GM21619 (cell line): ENCODE measurements at regions not wholly inside any gene's neighbourhood (a gene's known extent, or its start where the extent isn't known, plus 50 kb on each side); places are given as distances from the start of the nearest gene placed in this dataset.

Source experiments
- ATAC-seq: cut with Tn5 transposase; IDR thresholded peaks from one replicate; pipeline ENCODE4 v1.9.1; 2021; ENCODE audit not compliant: unreplicated experiment

DNA sequence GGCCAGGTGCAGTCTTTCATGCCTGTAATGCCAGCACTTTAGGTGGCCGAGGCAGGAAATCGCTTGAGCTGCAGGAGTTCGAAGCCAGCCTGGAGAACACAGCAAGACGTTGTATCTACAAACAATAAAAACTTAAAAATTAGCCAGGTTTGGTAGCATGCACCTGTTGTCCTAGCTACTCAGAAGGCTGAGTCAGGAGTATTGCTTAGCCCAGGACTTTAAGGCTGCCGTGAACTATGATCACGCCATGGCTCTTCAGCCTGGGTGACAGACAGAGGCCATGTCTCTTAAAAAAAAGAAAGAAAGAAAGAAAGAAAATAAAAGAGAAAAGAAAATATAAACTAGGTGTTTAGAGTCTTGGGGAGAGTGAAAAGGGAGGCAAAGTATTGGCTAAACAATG, 96.4 kb upstream of the PDE5A start:
- no peak for ATAC-seq

DNA sequence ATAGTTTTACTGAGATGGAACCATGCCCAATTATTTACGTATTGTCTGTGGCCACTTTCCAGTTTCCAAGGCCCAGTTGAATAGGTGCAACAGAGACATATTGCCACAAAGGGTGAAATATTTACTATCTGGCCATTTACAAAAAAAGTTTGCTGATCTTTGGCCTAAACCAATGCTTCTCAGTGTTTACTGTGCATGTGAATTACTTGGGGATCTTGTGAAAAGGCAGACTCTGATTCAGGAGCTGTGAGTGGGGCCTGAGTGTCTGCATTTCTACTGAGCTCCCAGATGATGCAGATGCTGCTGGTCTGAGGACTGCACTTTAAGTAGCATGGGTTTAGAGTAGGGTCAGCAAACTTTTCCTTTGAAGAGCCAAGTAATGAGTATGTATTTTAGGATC, 94.1 kb upstream of the PDE5A start:
- no peak for ATAC-seq

DNA sequence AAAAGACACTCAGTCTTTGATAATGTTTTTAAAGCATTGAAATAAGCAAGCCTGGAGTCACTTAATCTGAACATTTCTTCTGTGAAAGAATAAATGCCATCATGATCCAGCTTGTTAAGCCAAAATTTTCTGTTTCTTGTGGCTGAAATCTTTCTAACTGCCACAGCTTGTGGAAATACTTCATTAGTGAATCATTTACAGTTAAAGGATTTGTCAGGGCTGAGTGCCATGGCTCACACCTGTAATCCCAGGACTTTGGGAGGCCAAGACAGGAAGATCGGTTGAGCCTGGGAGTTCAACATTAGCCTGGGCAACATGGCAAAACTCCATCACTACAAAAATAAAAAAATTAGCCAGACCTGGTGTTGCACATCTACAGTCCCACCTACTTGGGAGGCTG, 93.3 kb upstream of the PDE5A start:
- ATAC-seq = no peak

DNA sequence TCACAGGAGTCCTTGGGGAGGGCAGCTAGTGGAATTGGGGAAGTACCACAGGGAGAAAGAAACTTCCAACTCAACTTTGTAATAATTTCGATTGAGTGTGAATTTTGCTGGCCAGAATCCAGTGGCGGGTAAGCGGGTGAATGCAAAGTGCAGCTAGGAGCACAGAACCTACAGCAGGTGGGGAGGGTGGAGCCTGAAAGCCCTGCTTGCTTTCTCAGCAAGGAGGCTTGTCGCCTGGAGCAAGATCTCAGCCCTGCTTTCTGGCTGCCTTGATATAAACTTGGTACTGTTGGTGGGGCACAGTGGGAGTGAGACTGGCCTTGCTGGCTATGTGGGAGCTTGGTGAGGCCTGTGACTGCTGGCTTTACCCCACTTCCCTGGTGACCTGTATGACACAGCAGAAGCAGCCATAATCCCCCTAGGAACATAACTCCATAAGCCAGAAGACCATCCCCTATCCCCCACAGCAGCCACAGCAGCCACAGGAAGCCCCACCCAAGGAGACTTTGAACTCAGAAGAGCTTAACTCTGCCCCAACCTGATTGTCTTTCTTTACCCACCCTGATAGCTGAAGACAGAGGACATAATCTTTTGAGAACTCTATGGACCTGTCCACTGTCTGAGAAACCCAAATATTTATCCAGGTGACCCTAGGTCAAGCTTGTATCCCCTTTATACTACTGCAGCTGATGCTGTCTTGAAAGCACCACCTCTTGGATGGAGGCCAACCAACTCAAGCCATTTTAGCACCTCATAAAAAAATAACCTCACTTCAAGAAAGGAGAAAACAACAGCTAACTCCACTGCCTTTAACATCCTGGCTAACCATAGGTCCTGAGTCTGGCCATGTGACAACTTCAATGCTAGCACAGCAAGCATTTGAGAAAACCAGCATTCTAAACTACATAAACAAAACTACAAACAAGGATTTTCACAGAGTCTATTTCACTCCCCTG, 87.2 kb upstream of the PDE5A start:
- ATAC-seq = no peak

DNA sequence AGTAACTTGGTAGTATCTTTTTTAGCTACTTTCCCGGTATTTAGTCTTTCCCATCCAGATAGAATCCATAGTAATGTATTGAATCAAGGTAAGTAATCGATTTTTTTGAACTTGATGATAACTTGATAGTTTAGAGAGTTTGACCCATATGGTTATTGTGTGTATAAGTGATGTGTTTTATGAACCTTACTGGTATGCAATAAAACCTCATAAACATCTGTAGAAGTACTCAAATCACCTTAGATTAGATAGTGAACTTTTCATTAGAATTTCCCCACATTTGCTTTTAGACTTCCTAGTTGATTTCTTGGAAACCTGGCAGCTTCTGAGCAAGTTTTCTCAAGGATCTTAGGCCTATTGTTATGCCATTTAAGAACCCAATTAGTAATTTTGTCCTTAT, 80.8 kb upstream of the PDE5A start:
- no peak for ATAC-seq

DNA sequence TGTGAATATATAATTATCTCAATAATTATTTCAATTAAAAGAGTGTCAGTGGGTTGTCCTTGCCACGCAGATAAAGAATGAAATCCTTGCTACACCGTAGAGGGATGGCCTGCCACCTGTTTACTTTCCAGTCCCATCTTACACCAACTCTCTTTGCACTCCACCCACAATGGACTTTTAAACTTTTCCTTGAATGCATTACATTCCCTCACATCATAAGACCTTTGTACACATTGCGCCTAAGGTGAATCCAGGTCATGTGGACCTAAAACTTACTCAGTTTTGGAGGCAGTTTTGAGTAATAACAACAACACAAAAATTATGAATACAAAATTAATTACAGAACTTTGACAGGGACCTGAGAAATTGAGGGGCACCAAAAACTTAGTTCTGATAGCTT, 78.7 kb upstream of the PDE5A start:
- ATAC-seq = no peak

DNA sequence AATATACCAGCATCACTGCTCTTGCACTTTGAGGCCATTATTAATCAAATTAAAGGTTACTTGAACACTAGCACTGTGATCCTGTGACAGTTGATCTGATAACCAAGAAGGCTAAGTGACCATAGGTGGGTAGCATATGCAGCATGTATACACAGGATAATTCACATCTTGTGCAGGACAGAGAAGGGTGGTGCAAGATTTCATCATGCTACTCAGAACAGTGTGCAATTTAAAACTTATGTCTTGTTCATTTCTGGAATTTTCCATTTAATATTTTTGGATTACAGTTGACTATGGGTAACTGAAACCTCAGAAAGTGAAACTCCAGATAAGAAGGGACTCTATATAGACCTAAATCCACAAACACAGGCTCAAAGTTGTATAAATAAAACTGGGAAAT, 78.2 kb upstream of the PDE5A start:
- no peak for ATAC-seq

DNA sequence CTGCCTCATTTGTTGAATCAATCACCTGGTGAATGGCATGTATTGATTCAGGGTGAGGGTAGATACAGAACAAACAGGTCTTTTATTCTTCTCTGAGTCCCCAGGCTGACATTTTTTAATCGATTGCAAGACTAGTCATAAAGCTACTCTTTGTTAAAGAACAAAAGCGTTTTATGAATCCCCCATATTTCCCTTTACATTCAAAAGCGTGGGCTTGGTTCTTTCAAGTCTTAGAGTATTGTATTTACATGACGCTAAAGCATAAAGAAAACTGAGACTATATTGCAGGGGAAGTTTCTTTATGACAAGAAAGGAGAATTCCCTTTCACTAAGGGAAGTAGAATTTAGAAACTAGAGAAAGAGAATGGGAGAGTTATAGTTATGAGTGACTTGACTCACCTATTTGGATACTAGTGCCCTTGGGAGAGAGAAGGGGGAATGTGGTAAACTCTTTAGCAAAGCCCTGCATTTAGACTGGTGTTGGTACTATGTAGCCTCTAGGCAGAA, 69.3 kb upstream of the PDE5A start:
- peak; percentile 69 for ATAC-seq

DNA sequence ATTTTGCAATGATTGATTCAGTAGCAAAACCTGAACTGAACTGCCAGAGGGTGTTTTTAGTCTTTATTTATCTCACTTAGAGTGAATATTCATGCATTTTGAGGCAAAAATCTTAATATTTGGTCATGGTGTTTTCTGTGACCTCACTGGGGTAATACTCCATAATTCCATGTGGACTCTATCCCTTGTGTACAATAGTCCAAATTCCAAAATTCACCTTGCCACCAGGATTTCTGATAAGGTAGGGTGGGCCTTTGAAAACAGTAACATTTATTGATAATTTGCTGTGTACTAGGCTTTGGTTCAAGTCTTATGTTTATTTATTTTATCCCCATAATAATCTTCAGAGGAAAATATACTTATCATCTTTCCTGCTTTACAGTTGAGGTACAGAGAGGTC, 68.4 kb upstream of the PDE5A start:
- no peak for ATAC-seq

DNA sequence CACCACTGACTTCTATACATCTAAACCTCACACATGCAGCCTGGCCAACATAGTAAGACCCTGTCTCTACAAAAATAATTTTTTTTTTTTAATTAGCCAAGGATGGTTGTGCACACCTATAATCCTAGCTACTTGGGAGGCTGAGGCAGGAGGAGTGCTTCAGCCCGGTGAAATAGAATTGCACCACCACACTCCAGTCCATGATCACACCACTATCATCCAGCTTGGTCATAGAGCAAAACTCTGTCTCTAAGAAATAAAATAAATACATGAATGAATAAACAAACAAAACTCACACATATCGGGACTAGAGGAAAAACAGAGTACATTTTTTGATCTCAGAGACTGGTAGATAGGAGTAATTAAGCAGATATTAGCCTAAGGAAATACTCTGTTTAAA, 66.6 kb upstream of the PDE5A start:
- no peak for ATAC-seq

DNA sequence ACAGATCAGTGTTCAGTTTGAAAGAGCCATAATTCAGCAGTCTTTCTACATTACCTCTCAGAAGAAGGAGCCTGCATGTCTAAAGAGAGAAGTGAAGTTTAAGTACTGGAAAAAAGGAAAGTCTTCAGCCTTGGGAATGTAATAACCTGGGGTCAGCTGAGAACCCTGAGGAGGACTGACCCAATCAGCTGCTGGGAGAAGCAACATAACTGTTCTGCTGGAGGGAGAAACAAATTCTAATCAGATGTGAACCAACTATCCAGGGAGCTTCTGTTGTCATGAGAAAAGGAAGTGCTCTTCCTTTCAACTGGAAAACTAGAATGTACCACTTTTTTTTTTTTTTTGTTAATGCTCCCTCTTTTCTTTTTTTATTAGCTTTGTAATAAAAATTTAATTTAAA, 64.5 kb upstream of the PDE5A start:
- no peak for ATAC-seq

DNA sequence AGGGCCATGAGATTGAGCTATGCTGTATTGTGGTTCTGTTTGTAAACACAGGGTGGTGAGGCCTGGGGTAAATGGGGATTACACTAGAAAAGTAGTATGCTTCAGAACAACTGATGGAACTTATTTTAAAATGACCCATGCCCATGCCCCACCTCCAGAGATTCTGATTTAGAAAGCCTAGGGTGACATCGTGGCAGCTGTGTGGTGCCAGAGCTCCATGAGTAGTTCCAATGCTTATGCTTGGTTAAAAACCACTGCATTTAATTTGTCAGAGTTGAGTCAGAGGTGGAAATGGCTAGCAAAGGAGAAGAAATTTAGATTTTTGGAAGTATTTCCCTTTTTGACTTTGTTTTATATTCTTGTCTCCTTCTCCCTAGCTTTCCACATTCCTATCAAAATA, 63.4 kb upstream of the PDE5A start:
- ATAC-seq = no peak

DNA sequence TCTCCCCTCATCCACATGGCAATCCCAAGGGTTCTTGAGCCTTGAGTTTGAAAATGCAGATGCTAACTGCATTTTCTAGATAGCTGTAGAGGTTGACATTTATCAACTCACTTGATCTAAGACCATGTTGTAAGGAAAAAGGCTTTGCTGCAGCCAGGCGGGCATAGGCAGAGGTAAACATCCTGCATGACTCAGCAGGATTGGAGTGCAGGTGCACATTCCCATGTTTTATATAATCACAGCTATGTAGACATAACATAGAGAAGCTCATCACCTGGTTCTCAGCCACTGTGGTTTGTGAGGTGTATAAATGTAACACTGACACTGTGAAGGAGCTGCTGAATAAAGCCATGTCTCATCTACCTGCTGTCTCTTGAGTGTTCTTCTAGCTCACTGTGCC, 62.3 kb upstream of the PDE5A start:
- no peak for ATAC-seq

DNA sequence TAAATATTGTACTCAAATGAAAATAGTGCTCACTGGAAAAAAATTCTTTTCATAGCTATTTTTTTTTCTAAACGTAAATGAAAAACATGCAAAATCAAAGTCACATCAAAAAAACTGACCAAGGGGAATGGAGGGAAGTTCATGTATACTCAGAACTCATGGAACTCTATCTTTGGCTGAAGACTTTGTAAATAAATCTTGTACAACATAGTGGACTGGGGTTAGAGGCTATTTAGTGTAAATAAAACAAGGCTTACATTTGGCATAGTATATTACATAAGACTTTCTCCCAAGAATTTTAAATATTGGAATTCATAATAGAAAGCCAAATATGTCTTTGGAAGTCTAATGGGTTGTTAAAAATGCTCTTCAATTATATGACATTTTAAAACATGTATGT, 59.8 kb upstream of the PDE5A start:
- no peak for ATAC-seq

DNA sequence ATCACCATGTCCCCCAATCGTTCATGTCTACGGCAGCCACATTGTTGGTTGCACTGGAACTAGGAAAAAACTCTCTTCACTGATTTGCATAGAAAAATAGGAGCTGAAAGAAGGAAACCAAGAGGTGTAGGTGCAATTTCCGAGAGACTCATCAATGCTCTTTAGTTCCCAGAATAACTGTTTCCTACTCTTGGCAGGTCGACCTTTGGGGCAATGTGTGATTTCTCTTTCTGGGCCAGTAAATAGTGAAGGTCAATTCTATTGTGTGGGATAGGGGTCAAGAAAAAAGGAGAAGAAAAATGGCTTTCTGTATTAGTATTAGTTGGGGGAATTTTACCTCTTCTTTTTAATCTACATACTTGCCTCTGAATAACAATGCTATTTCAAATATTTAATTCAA, 55.9 kb upstream of the PDE5A start:
- ATAC-seq = no peak

DNA sequence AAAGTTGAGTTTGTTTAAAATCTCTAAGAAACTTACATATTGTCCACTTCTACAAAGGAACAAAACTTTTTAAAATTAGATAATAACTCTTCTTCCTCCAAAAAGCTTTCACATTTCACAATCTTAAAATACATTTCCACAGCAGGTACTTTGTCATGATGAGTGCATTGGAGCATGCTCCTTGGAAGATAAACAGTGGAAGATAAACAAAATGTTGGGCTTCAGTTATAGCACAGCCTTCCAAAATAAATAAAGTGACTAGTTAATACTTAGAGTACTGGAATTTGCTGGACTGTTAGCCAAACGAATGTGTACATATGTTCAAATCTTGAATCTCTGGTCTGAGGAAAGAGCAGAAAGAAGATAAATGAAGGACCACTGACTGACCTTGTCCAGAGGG, 54.9 kb upstream of the PDE5A start:
- ATAC-seq = no peak

DNA sequence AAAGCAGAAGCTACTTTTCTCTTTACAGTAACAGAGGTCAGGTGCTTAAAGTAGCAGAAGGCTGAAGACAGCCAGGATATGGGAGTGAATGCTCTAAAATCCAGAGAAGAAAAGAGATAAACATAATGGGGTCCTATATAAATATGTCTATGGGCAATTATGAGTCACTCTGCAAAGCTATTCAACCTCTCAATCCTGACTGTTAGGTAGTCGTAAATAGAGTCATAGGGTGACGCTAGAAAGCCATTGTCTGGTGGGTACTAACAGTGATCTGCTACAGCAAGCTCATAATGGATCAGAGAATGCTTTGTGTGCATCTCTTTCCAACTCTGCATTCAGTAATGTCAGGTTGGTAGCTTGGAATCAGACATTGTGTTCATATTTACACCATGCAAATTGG, 53.5 kb upstream of the PDE5A start:
- no peak for ATAC-seq

DNA sequence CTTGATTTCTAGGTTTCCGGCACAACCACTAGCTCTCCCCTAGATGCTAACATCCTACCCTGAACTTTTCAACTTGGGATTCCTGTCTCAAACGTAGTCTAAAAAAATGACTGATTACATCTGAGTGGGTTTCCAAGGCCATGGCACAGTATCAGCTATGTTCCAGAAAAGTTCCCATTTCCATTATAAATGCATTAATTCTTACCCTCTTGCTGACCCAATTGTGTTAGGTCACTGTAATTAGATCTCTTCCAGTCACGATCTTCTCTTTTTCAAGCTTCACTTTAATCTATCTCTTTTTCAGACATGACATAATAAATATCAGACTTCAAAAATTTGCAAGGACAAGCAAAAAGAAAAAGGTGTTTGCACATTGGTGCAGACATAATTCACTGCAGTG, 50.6 kb upstream of the PDE5A start:
- no peak for ATAC-seq

DNA sequence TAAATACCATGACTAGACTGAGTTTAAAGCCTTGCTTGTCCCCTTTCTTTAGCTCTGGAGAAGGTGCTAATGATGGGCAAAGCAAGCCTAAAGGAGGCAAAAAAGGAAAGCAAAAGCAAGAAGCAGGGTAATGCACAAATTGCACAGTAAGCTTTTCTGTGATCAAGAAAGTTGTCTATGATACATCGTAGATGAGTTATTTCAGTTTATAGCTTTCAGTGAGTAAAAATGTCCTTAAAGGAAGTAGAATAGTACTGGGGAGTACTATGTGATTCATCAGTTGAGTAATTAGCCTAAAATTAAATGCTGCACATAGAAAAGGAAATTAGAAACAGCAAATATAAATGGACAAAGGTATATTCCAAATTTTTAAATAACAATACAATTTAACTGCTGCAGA, 50.2 kb upstream of the PDE5A start:
- no peak for ATAC-seq
